Vagina (tissue), 2 donors: ENCODE measurements at regions not wholly inside any gene's neighbourhood (a gene's known extent, or its start where the extent isn't known, plus 50 kb on each side); places are given as distances from the start of the nearest gene placed in this dataset.

ENCODE experiments used
- CTCF ChIP-seq, 3 experiments: fragments of 450-650 bp in 2 of 3; fragments of 200-600 bp in 1 of 3; sonication (generic) in 1 of 3; IDR thresholded peaks; one replicate each; pipeline ENCODE4 v1.5.1; 2017 to 2019; ENCODE audit warnings: antibody characterized with exemption in 3 of 3, mild to moderate bottlenecking in 2 of 3, moderate library complexity in 2 of 3
- POLR2A ChIP-seq, 2 donors: fragments of 450-650 bp; IDR thresholded peaks; one replicate each; pipeline ENCODE4 v1.6.1; 2017; ENCODE audit warnings: antibody characterized with exemption in 2 of 2, mild to moderate bottlenecking in 2 of 2, moderate library complexity in 2 of 2
- POLR2AphosphoS5 ChIP-seq, 2 donors: sonication (generic); formaldehyde crosslinking; IDR thresholded peaks; one replicate each; pipeline ENCODE4 v1.9.0; 2017; ENCODE audit warnings: antibody characterized with exemption in 2 of 2, mild to moderate bottlenecking in 2 of 2, low read depth in 1 of 2; ENCODE audit not compliant: insufficient read depth in 1 of 2

DNA sequence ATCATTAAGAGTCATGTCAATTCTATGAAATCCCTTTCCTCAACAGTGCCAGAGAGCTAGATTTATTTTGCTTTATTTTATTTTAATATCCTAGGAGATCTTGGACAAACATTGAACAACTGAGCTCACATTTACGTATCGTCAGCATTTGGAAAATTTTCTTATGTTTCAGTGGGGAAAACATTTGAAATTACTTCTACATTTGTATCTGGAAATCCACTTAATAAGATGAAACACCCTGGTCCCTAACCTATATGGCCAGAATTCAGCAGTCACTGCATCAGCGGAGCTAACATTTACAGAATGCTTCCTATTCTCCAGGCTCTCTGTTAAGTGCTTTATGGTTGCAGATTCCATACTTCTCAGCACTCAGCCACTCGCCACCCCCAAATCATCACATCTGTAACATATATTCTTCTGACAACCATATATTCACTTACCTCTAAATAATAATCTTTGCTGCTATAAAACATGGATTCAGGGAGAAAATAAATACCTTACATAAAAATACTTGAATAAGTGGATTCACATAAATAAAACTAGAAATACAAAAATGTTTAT lies 773.9 kb downstream of the JRKL start:
- no peak for TF ChIP-seq CTCF (IDR thresholded peaks at IDR 0.05)
- TF ChIP-seq POLR2A (IDR thresholded peaks at IDR 0.05): no peak
- TF ChIP-seq POLR2AphosphoS5 (IDR thresholded peaks at IDR 0.05; ENCODE audit: insufficient read depth in 1 of 2, low read depth in 1 of 2): no peak
